Naive B cell (primary cell): ENCODE measurements at regions not wholly inside any gene's neighbourhood (a gene's known extent, or its start where the extent isn't known, plus 50 kb on each side); places are given as distances from the start of the nearest gene placed in this dataset.
"Not testable (repeated sequence)": the region's sequence is repeated elsewhere in the genome, so short reads cannot be mapped to it uniquely, and the experiment has no call there.

Experiments
- ATAC-seq, 2 donors: fragments of 150-1000 bp; cut with Tn5 transposase; 2 replicates each; pipeline ENCODE4 v1.10.0; 2021; ENCODE audit warnings: low read depth in 2 of 2, mild to moderate bottlenecking in 2 of 2, moderate library complexity in 2 of 2
- DNase-seq: peaks from one replicate; pipeline ENCODE4 v3.0.0; 2022
- H3K27ac Mint-ChIP-seq, 6 donors: one replicate each; pipeline ENCODE4 v1.8.0; 2020 to 2022; ENCODE audit warnings: mild to moderate bottlenecking in 6 of 6, mixed read lengths in 6 of 6, moderate library complexity in 5 of 6, inconsistent platforms in 2 of 6
- H3K27me3 Mint-ChIP-seq, 3 donors: one replicate each; pipeline ENCODE4 v1.8.0; 2021 to 2022; ENCODE audit warnings: mixed read lengths in 3 of 3, mild to moderate bottlenecking in 1 of 3
- H3K36me3 Mint-ChIP-seq, 2 donors: one replicate each; pipeline ENCODE4 v1.8.0; 2020 to 2022; ENCODE audit warnings: mixed read lengths in 2 of 2, inconsistent platforms in 1 of 2, mild to moderate bottlenecking in 1 of 2
- H3K4me1 Mint-ChIP-seq, 3 donors: one replicate each; pipeline ENCODE4 v1.8.0; 2020 to 2022; ENCODE audit warnings: mixed read lengths in 3 of 3, inconsistent platforms in 1 of 3, mild to moderate bottlenecking in 1 of 3, moderate library complexity in 1 of 3
- H3K4me3 Mint-ChIP-seq, 8 donors: one replicate each; pipeline ENCODE4 v1.8.0; 2020 to 2022; ENCODE audit warnings: mild to moderate bottlenecking in 8 of 8, mixed read lengths in 8 of 8, moderate library complexity in 8 of 8, inconsistent platforms in 2 of 8
- H3K9me3 Mint-ChIP-seq, 7 donors: one replicate each; pipeline ENCODE4 v1.8.0; 2020 to 2022; ENCODE audit warnings: mixed read lengths in 7 of 7, mild to moderate bottlenecking in 5 of 7, inconsistent platforms in 2 of 7, moderate library complexity in 1 of 7

DNA sequence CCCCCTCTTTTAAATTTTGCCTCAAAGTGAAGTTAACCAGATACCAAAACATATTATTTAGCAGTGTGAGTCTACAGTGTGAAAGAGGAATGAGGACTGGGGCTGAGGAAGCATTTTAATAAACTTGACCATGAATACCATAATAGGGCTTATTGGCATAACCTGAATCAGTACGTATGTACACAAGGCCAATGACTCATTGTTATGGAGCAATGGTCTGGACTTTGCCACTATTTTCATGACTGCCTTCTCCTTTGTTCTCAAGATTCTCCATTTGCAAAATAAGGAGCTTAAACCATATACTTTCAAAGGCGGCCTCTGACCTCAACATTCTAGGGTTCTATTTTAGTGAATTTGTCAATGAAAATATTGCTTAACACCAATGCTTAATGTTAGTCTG is 102.8 kb upstream of the OR13H1 start:
- Mint-ChIP-seq H3K9me3 (peaks cover 0 to 11% (median 4%) of the 10 kb centered on the region in 7 donors), H3K4me1 (no peaks in the 10 kb centered on the region), H3K4me3 (no peak overlapping the region), H3K27me3 (no peaks in the 10 kb centered on the region), H3K36me3 (no peaks in the 10 kb centered on the region), H3K27ac (no peak overlapping the region)
- DNase-seq (no peak), ATAC-seq (no peak)

DNA sequence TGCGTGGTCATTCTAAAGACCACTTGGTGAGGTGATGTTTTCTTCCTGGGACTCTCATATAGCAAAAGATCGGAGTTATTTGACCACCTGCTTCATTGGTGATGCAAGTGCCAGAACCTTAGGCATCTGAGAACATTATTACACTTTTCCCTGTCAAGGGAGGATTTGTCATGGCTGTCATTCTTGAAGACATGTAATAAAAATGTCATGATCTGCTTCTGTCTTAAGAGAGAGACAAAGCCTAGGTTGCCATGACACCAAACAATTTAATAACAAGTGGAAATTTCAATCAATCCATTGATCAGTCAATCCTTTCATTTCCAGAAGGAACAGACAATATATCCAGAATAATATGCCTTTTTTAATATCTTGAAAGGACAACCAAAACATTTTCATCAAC is 97.9 kb upstream of the OR13H1 start:
- no peak overlapping the region for H3K27ac Mint-ChIP-seq
- no peaks in the 10 kb centered on the region for H3K27me3 Mint-ChIP-seq
- H3K36me3 Mint-ChIP-seq, result no peaks in the 10 kb centered on the region
- DNase-seq (no peak), ATAC-seq (no peak)
- no peak overlapping the region for H3K4me3 Mint-ChIP-seq
- no peaks in the 10 kb centered on the region for H3K4me1 Mint-ChIP-seq
- peaks cover 0 to 11% (median 5%) of the 10 kb centered on the region in 7 donors for H3K9me3 Mint-ChIP-seq

DNA sequence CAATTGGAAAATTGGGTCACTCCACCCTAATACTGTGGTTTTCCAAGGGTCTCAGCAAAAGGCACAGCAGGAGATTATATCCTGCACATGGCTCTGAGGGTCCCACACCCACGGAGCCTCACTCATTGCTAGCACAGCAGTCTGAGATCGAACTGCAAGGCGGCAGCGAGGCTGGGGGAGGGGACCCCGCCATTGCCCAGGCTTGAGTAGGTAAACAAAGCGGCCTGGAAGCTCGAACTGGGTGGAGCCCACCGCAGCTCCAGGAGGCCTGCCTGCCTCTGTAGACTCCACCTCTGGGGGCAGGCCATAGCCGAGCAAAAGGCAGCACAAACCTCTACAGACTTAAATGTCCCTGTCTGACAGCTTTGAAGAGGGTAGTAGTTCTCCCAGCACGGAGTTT is 82.0 kb upstream of the OR13H1 start:
- H3K27me3 Mint-ChIP-seq, H3K27ac Mint-ChIP-seq: not testable (repeated sequence)

DNA sequence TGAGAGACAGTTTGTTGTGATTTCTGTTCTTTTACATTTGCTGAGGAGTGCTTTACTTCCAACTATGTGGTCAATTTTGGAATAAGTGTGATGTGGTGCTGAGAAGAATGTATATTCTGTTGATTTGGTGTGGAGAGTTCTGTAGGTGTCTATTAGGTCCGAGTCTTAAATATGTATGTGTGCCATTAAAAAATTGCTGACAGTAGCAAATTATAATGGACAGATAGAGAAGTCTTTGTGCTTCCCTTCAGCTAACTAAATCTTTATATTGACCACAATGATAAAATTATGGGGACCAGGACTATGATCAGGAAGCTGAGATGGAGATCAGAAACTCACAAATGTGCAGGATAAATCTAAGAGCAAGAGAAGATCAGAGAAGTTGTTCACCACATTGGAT is 70.1 kb upstream of the OR13H1 start:
- H3K4me1 Mint-ChIP-seq, H3K27ac Mint-ChIP-seq, H3K4me3 Mint-ChIP-seq, H3K36me3 Mint-ChIP-seq, DNase-seq, H3K27me3 Mint-ChIP-seq, ATAC-seq, H3K9me3 Mint-ChIP-seq: not testable (repeated sequence)

More for the DNA sequence above, 82.0 kb upstream of the OR13H1 start:
- H3K36me3 Mint-ChIP-seq, H3K4me1 Mint-ChIP-seq, ATAC-seq, H3K4me3 Mint-ChIP-seq, DNase-seq: not testable (repeated sequence)
- peaks cover 0 to 22% (median 9%) of the 10 kb centered on the region in 7 donors for H3K9me3 Mint-ChIP-seq

DNA sequence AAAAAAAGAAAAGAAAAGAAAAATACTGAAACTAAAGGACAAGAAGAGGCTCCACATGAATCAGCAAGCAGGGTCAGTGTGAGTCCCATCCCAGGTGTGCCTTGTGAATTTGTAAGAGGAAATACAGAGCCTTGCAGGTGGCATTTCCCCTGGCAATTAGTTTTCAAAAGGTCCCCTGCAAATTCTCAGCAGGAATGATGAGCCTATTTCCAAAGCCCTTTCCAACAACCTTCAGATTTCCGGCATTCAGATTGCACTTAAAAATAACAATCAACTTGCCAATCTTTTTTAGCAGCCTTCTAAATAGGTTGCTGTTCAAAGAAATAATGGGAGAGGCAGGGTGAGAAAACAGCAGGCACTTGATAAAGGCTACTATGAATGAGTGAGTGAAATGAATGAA is 66.4 kb upstream of the OR13H1 start:
- ATAC-seq, result no peak
- no peaks in the 10 kb centered on the region for H3K27me3 Mint-ChIP-seq
- H3K4me3 Mint-ChIP-seq, result no peak overlapping the region

More for the DNA sequence above, 66.4 kb upstream of the OR13H1 start:
- H3K36me3 Mint-ChIP-seq, result peaks cover 0 to 8% of the 10 kb centered on the region in 2 donors
- no peak overlapping the region for H3K27ac Mint-ChIP-seq
- peaks cover 0 to 22% (median 3%) of the 10 kb centered on the region in 7 donors for H3K9me3 Mint-ChIP-seq
- DNase-seq, result no peak
- no peaks in the 10 kb centered on the region for H3K4me1 Mint-ChIP-seq
